Ovary (tissue), 7 donors: ENCODE measurements at regions not wholly inside any gene's neighbourhood (a gene's known extent, or its start where the extent isn't known, plus 50 kb on each side); places are given as distances from the start of the nearest gene placed in this dataset.

Source experiments
- DNase-seq, 5 donors: peaks; one replicate each; pipeline ENCODE4 v3.0.0-alpha.2; 2019 to 2020
- H3K27ac ChIP-seq, 2 donors: fragments of 200-600 bp; one replicate each; pipeline versions ENCODE4 v1.5.1 to v1.8.0; 2019 to 2022
- H3K27me3 ChIP-seq: fragments of 200-600 bp; one replicate; pipeline ENCODE4 v1.8.0; 2022
- H3K36me3 ChIP-seq: fragments of 200-600 bp; sonication (generic); one replicate; pipeline ENCODE4 v1.5.1; 2019
- H3K4me1 ChIP-seq: one replicate; pipeline ENCODE4 v1.8.1; 2013; ENCODE audit warnings: mild to moderate bottlenecking, moderate library complexity; ENCODE audit not compliant: insufficient read depth
- H3K4me3 ChIP-seq: fragments of 200-600 bp; sonication (generic); one replicate; pipeline ENCODE4 v1.5.1; 2017
- H3K9me3 ChIP-seq, 2 donors: fragments of 200-600 bp in 1 of 2; sonication (generic) in 1 of 2; one replicate each; pipeline versions ENCODE4 v1.5.1 to v1.8.1; 2013 to 2019; ENCODE audit warnings: mild to moderate bottlenecking in 1 of 2, moderate library complexity in 1 of 2
- EP300 ChIP-seq: sonication (generic); formaldehyde crosslinking; IDR thresholded peaks from one replicate; pipeline ENCODE4 v1.6.1; 2017; ENCODE audit warnings: antibody characterized with exemption
- POLR2A ChIP-seq: fragments of 450-650 bp; IDR thresholded peaks from one replicate; pipeline ENCODE4 v1.6.1; 2017; ENCODE audit warnings: antibody characterized with exemption, mild to moderate bottlenecking, moderate library complexity
- WGBS, 3 donors: extraction: QIAGEN DNeasy Blood & Tissue Kit in 1 of 3; methylation state at CpG; one replicate each; pipeline versions ENCODE4 v1.1.5 to v1.1.7; 2013 to 2017; 5-methylcytosine and 5-hydroxymethylcytosine counted together
- intact Hi-C, 4 donors: fragments of 100-400 bp; cut with DNase I; formaldehyde crosslinking; loops; one replicate each; pipeline versions ENCODE4 v1.11.0 to v1.15.1; 2022 to 2023
- TF ChIP-seq, protein P1 (sequence below), 3 donors: fragments of 450-650 bp in 2 of 3; fragments of 200-600 bp in 1 of 3; IDR thresholded peaks; one replicate each; pipeline versions ENCODE4 v1.5.1 to v1.8.0; 2016 to 2022; ENCODE audit warnings: antibody characterized with exemption in 3 of 3, mild to moderate bottlenecking in 1 of 3
- donor health status: DM: no; HTN: no; CAD: no; lungs with moderate emphysema.
- donor health status: DM: no; HTN: no; CAD: no.
- donor health status: Bipolar disorder and iron deficiency.
- donor health status: DM: no; HTN: no; CAD: no.
- donor health status: DM: yes; HTN: yes; CAD: no.

DNA sequence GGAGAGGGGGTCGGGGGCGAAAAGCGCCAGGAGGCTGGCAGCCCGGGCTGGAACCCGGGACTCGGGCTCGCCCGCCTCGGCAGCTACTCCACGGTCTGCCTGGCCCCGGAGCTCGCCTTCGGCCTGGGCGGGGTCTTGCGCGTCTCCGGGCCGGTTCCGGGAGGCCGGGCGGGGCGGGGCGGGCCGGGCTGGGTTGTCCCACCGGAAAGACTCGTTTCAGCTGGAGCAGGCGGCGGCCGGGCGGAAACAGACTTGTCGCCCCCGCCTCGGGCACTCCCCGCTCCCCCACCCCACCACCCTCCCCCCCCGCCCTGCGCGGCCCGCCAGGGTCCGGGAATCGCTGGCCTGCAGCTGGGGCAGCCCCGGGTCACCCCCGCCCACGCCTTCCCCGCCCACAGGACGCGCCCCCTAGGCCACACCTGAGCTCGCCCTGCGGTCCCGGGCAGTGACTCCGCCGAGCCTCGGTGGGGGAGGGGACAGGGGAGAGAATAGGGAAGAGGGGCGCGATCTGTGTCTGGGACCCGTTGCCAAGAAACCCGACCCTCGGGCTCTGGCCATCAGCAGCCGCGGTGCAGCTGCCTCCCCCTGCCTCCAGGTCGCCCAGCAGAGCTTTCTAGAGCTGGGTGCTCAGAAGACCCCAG is 109.4 kb downstream of the KCTD15 start:
- Histone ChIP-seq H3K27me3 (no peaks in the 10 kb centered on the region), H3K4me1 (peaks cover 1% of the 10 kb centered on the region), H3K27ac (peak overlapping the region in 1 of 2 donors; percentile 44), H3K36me3 (no peaks in the 10 kb centered on the region), H3K9me3 (no peaks in the 10 kb centered on the region), H3K4me3 (peak overlapping the region; percentile 40)
- DNase-seq = peak; percentile 66 to 83 (median 74)
- 1 to 3% (median 1%) methylated on average over 18 to 59 of the region's 60 CpGs for WGBS, 3 donors
- intact Hi-C loops = no loop called here
- TF ChIP-seq, protein P1, sequence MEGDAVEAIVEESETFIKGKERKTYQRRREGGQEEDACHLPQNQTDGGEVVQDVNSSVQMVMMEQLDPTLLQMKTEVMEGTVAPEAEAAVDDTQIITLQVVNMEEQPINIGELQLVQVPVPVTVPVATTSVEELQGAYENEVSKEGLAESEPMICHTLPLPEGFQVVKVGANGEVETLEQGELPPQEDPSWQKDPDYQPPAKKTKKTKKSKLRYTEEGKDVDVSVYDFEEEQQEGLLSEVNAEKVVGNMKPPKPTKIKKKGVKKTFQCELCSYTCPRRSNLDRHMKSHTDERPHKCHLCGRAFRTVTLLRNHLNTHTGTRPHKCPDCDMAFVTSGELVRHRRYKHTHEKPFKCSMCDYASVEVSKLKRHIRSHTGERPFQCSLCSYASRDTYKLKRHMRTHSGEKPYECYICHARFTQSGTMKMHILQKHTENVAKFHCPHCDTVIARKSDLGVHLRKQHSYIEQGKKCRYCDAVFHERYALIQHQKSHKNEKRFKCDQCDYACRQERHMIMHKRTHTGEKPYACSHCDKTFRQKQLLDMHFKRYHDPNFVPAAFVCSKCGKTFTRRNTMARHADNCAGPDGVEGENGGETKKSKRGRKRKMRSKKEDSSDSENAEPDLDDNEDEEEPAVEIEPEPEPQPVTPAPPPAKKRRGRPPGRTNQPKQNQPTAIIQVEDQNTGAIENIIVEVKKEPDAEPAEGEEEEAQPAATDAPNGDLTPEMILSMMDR (IDR thresholded peaks at IDR 0.05) = no peak
- no peak for TF ChIP-seq EP300
- no peak for TF ChIP-seq POLR2A

DNA sequence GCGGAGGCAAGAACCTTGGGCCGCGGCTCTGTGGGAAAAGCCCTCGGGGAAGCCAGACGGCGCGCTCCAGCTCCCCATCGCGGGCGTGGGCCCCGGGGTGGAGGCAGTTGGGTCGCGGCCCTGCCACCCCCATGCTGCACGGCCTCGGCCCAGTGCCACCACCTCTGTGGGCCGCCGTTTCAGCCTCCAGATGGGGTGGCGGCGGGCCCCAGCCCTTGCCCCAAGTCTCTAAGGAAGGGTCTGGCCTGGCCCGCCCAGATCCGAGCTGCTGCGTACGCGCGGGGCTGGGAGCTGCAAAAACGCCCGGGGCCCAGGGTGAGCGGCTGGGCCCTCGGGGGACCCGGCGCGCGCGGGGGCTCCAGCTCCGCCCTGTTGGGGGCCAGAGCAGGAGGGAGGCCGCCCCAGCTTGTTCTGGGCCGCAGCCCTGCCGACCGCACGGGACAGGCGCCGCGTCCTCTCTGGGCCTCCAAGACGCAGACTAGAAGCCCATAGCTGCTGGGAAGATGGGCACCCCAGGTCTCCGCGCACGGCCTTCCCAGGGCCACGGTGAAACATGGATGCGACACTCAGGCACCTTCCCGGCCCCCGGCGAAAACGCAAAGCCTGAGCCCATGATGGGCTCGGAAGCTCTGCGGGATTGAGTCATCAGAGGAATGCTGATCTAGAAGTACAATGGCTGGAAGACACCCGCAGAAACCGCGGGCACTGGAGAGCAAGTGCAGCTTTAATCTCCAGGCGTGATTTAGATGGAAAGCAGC is 110.1 kb downstream of the KCTD15 start:
- H3K27me3 ChIP-seq = no peaks in the 10 kb centered on the region
- peaks cover 1% of the 10 kb centered on the region for H3K4me1 ChIP-seq
- peak overlapping the region in 1 of 2 donors; percentile 20 for H3K27ac ChIP-seq
- TF ChIP-seq, protein P1 (IDR thresholded peaks at IDR 0.05) = no peak
- TF ChIP-seq EP300 = no peak
- no peak for TF ChIP-seq POLR2A
- H3K4me3 ChIP-seq = peak overlapping the region; percentile 40
- DNase-seq = peak in 4 of 5 donors; percentile 17 to 49 (median 26)
- no peaks in the 10 kb centered on the region for H3K36me3 ChIP-seq
- intact Hi-C loops = no loop called here
- no peaks in the 10 kb centered on the region for H3K9me3 ChIP-seq
- 22 to 41% (median 38%) methylated on average over 53 to 59 of the region's 59 CpGs for WGBS, 3 donors

DNA sequence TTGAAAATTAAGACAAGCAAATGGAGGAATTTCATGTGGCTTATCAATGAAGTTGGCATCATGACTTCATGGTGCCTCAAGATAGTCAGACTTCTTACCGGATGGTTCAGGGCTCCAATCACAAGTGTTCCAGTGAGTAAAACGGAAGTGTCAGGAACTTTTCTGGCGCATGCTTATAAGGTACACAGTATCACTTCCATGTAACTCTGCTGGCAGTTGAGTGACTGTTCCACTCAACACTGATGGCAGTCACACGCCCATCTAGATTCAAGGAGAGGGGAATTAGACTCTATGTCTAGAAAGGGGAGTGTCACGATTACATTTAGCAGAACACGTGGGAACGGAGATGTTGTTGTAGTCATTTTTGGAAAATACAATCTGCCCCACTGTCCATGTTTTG is 114.3 kb downstream of the KCTD15 start:
- DNase-seq = no peak
- H3K27ac ChIP-seq = no peak overlapping the region
- H3K9me3 ChIP-seq = no peaks in the 10 kb centered on the region
- no peak overlapping the region for H3K4me3 ChIP-seq
- no peaks in the 10 kb centered on the region for H3K27me3 ChIP-seq
- TF ChIP-seq EP300 = no peak
- TF ChIP-seq POLR2A = no peak
- TF ChIP-seq, protein P1 (IDR thresholded peaks at IDR 0.05) = no peak
- no peaks in the 10 kb centered on the region for H3K4me1 ChIP-seq
- intact Hi-C loops = no loop called here
- no peaks in the 10 kb centered on the region for H3K36me3 ChIP-seq
- WGBS, 3 donors = 85 to 94% (median 85%) methylated on average over 7 of the region's 7 CpGs

- H3K27me3 ChIP-seq = no peaks in the 10 kb centered on the region
- no peak for TF ChIP-seq POLR2A
- TF ChIP-seq, protein P1 (IDR thresholded peaks at IDR 0.05) = no peak
- TF ChIP-seq EP300 = no peak
- DNase-seq = no peak
- no peak overlapping the region for H3K4me3 ChIP-seq
- intact Hi-C loops = no loop called here
- H3K36me3 ChIP-seq = no peaks in the 10 kb centered on the region
- no peaks in the 10 kb centered on the region for H3K9me3 ChIP-seq
- no peak overlapping the region for H3K27ac ChIP-seq
- WGBS, 3 donors = 76 to 82% (median 80%) methylated on average over 9 of the region's 9 CpGs
- H3K4me1 ChIP-seq = no peaks in the 10 kb centered on the region
Measured at GRCh38 chr19:33914599-33914998, 117.9 kb downstream of the KCTD15 start.
